ENCODE measurements at regions not wholly inside any gene's neighbourhood (a gene's known extent, or its start where the extent isn't known, plus 50 kb on each side); places are given as distances from the start of the nearest gene placed in this dataset.

GRCh38 chr21:22192766-22193165, 1194.6 kb downstream of the NCAM2 start:
- TF ChIP-seq CTCF (IDR thresholded peaks at IDR 0.05), result no peak
- TF ChIP-seq ZFX (IDR thresholded peaks at IDR 0.05; ENCODE audit: borderline replicate concordance), result no peak

All from 22Rv1 (cell line).